ENCODE measurements at regions not wholly inside any gene's neighbourhood (a gene's known extent, or its start where the extent isn't known, plus 50 kb on each side); places are given as distances from the start of the nearest gene placed in this dataset.

DNA sequence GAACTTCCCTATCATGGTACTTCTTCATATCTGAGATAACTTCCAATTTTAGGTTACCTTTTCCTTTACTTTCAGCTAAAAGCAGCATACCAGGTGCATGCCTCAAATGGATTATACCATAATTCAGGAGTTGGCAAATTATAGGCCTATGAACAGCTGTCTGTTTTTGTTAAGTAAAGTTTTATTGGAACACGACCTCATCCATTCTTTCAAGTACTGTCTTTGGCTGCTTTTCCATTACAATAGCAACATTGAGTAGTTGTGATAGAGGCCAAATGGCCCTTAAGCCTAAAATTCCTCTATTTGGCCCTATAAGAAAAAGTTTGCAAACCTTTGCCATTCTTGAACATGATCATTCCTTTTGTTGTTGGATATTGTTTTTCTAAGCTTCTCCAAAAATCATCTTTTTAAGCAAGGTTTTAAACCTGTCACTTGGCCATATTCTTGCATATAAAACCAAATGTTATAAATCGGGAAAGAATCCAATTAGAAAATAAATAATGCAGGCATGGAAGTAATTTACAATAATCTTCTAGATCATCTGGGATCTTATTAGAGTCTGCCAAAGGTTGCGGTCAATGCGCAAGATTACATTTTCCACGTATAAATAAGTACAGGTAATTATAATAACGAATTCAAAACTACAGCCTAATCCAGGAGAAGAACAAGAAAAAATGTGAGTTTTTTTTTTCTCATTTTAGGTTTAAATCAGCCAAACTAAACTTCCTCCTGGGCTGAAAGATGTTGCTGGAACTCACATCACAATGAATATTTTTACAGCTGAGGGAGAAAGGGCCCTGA, 226.5 kb upstream of the ANKRD55 start:
- DNase-seq (ENCODE audit: low read depth in 2 of 2), result no peak

DNA sequence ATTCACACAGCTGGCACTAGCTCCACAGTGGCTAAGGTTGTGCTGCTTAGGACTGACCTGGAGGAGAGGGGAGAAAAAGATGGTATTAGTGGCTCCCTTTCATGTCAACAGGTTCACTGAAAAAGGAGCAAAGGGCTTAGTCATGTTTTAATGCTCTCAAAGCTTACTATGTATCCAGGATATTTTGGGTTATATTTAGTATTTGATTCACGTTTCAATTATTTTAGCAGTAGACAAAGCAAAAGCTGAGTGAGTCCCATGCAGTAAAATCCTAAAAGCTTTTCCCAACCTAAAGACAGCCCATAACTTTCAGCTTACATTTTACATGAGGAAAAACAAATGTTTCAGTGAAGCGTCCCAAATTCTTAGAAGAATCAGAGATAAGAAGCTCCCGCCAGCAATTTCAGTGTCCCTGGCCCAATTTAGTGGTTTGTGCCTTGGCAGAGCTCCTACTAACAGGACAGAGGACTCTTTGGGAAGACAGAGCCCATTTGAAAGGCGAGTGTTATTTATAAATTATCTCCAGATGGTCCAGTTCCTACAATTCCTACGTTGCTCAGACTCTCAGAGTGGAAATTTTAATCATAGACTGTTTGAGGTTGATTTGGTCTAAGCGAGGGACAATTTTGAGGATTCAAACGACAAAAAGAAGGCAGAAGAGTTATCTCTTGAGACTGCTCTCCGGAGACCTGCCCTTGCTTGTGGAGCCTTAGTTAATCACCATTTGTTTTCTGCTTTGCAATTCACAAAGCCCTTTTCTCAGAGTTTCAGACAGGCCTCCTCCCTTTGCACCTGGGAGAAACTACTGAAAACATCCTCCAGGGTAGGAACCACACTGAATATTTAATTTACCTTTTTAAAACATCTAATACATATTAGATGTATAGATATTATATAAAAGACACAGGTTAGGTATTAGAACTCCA, 225.0 kb upstream of the ANKRD55 start:
- no peak for DNase-seq (ENCODE audit: low read depth in 2 of 2)

DNA sequence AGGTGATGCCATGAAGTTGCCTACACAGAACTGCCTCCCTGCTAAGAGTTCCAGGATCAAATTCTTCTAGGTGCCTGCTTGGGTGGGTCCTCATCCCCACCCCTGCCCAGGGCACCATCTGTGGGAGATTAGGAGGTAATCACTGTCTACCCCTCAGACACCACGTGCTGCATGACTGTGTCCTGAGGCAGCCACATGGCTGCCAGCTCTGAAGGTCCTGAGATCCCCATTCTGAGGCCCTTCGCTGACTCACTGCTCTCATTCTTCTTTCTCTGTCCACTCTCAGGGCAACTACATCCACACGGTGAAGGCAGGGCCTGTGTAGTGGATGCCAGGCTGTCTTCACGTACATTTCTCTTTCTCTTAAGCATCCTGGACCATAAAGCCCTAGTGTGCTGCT, 222.9 kb upstream of the ANKRD55 start:
- DNase-seq (ENCODE audit: low read depth in 2 of 2), result no peak

DNA sequence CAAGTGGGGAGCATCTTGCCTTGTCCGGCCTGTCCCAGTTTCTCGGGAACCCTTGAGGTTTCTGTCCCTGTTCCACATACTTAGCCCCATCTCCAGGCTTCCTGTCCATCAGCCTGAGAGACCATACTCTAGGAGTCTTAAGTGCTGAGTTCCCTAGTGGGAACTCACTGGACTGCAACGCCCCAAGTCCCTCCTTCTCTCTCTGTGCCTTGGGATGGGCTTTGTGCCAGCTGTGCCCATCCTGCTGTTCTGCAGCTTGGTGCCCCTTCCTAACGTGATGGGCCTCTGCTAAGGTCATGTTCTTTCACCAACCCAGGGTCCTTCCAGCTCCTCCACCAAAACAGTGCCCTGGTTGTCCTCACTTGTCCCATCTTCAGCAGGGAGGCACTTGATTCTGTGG, 222.3 kb upstream of the ANKRD55 start:
- DNase-seq (ENCODE audit: low read depth in 2 of 2), result no peak

DNA sequence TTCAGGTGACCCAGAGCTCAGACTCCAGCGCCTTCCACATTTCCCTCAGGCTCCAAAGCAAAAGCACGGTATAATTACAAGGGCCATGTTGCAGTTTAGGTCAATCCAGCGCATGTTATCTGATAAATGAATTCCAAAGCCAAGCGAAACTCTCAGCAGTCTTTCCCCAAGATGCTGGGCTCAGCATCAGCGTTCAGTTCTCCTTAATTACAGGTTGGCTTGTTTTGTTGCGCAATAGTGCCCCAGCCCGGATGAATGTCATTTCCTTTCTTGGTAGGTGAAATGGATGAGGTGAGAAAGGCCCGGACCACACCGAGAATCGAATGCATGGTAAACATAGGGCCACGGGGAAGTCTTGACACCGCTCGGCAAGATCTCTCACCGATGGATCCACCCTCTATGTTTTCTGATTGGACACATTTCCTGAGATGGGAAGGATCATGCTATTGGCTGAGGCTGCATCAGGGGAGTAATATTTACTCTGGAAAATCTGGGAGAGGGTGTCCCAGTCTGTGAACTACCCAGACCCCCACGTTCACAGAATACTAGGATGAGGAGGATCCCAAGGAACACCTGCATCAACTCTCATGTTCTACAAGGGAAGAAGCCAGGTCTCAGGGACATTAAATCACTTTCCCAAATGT, 221.2 kb upstream of the ANKRD55 start:
- DNase-seq (ENCODE audit: low read depth in 2 of 2), result no peak

DNA sequence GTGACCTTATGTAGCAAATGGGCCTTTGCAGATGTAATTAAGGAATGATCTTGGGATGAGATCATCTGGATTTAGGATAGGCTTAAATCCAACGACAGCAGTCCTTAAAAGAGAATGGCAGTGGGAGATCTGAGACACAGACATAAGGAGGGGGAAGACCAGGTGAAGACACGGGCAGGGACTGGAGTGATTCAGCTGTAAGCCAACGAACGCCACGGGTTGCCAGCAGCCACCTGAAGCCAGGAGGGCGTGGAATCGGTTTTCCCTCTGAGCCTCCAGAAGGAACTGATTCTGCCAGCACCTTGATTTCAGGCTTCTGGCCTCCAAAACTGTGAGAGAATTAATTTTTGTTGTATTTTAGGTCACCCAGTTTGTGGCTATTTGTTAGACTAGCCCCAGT, 218.6 kb upstream of the ANKRD55 start:
- no peak for DNase-seq (ENCODE audit: low read depth in 2 of 2)

DNA sequence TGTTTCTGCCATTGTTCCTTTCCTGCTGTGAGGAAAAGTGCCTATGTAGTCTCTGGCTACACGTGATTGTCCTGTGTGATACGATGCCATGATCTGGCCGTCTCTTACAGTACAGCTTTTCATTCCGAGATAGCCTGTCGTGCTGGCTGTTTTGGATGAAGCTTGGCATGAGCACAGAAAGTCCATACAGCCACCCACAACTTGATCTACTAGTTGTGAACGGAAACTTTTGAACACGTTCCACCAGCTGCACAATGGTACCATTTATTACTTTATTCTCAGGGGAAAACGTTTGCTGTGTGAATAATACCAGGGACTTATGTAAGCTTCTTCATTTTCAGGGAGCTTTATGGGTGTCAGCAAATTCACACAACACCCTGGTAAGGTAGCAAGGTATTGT, 217.6 kb upstream of the ANKRD55 start:
- no peak for DNase-seq (ENCODE audit: low read depth in 2 of 2)

DNA sequence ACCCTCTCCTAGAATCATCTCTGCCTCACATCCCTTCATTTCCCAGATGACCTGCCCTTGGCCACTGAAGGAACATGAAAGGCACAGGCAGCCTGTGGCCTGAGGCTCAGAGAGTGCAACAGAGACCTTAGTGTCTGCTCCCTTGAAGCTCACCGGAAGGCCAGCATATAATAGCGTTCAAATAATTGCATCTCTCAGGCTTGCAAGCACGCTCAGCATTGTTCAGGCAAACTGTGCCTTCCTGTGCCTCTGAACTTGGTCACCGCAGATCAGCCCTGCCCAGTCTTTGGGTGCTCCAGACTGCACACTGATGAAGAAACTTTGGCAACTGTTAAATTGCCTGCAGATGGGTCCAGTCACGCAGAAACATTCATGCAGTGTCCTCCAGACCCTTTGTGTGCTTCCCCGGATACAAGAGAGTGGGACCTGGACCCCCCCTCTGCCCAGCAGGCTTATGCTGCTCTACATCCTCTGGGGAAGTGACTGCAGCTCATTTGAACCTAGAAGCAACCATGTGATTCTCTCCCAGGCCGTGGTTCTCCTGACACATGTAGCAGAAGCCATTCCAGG, 216.0 kb upstream of the ANKRD55 start:
- no peak for DNase-seq (ENCODE audit: low read depth in 2 of 2)

DNA sequence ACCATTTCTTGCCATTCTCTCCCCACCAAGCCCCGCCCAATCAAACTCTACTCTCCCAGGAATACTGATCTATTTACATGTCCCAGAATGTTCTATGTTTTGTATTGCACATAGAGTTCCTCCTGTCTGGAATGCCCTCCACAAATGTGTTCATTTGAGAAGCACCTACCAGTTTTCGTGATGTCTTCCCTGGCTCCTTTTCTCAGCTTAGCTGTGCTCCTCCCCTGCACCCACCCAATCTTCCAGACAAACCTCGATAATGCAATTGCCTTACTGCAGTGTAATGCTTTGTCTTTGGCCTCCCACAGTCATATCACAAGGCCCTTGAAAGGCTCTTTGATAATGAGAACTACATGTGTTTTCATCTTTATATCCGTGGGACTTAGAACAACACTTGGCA, 214.5 kb upstream of the ANKRD55 start:
- no peak for DNase-seq (ENCODE audit: low read depth in 2 of 2)

DNA sequence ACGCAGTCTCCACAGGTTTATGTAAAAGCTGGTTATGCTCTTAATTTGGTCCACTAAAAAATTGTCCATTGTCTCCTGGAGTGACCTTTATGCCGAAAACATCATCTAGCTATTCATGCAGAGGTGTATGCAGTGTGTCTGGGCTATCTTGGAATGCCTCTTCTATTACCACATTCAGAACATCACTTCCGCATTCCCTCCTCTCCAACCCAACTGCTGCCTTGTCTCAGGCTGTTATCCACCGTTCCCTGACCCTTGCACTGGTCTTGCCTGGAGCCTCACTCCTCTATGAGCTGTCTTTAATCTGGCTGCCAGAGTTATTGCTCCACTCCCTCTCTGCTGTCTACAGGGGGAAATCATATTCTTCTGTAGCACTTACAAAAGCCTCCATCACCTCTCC, 214.1 kb upstream of the ANKRD55 start:
- no peak for DNase-seq (ENCODE audit: low read depth in 2 of 2)

DNA sequence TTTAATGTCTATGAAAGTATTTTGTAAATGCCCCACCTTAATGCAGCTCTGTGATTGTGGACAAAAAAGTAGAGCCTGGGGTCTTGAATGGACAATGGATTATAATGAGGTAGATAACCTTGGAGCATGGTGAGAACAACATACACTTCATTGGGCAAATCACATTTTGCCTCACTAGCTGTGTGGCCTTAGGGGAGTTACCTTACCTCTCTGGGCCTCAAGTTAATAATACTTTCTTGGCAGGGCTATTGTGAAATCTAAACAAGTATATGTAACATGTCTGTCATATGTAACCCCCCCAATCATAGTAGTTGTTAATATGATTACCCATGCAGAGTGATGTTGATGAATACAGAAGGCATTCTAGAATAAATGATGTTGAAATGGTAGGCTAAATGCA, 213.6 kb upstream of the ANKRD55 start:
- DNase-seq (ENCODE audit: low read depth in 2 of 2), result no peak

DNA sequence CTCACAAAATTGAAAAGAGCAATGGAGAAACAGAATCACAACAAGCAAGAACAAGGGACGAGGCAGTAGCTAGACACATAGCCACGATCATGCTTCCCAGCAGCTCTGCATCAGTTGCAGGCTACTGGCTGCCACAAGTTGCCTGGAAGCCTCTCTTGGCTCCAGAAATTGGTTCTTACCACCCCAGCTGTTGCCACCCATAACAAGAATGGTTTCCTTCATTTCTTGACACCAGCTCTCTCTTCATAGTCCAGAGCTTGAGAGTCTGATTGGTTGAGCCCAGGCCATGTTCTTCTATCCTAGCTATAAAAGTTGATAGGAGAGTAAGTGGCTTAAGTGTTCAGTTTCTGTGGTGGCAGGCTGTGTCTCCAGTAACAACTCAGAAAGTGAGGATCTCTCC, 210.7 kb upstream of the ANKRD55 start:
- DNase-seq (ENCODE audit: low read depth in 2 of 2), result no peak

DNA sequence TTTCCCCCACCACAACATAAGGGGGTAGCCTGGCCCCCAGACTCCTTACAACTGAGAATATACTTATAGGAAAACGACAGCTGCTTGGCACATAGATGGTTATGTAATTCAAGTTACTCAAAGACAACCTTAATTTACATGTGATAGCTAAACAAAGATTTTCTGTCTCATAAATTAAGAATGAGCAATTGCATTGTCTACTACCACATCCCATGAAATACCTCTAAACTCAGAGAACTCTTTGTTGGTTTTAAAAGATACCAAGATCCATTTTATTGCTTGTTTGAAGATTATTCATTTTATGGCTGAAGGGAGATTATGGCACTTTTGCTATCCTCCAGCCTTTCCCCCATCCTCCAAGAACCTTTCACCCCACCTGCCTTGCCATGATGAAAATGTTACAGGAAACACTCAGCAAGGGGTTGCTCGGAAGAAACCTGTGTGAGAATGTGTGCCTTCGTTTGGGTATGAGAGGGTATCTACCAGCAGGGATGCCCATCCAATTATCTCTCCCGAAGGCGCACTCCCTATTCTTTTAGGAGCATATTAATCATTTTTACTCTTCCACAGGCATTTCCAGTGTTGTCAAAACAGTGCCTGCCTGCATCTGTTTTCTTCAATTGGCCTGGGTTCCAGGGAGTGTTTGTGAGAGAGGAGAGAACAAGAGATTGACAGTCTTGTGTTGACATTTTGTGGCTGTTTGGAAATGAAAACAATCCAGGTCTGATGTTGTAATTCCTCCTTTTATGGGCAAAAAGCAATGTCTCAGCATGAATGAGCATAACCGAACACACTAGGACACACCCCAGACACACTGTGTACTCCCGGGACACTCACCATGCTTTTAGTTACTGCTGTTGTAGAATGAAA, 208.0 kb upstream of the ANKRD55 start:
- DNase-seq (ENCODE audit: low read depth in 2 of 2), result no peak

DNA sequence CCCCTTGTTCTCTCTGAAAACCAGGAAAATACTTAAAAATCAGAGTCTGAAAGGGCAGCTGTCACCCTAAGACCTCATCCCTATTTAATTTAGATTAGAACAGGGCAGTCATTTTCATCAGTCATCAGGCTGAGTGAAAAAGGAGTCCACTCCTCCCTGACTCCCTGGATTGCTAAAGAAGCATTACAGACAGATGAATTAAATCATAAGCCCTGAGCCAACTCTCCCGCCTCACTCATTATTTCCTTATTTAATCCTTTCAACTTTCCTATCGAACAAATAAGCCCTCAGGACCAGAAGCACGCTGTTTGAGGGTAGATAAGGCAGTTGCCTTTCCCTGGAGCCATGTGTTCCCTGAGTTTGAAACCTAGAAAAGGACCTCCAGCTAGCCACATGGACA, 201.9 kb upstream of the ANKRD55 start:
- DNase-seq (ENCODE audit: low read depth in 2 of 2), result no peak

DNA sequence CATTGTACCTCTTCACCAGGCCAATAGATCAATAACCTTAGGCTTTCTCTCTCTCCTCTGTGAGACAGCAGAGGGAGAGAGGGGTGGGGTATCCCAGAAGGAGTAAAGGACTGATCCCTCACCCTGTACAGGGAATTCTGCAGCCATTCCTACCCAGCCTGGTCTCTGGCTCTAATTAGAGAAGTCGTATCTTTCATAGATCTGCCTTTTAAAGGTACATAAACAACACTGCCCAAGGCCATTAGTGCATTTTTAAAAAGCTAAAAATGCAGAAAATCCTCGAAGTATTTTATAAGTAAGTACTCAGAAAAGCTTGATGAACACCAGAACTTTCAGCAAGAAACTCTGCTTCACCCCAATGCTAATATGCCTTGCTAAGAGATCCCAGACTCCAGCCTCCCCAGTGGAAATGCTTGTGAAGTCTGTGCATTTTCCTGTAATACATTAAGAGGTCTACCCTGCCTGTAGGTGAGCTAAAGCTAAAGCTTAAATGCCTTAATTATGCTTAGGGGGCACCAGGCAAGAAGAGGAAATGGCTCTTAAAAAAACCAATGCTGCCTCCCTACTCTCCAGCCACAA, 200.0 kb upstream of the ANKRD55 start:
- no peak for DNase-seq (ENCODE audit: low read depth in 2 of 2)

DNA sequence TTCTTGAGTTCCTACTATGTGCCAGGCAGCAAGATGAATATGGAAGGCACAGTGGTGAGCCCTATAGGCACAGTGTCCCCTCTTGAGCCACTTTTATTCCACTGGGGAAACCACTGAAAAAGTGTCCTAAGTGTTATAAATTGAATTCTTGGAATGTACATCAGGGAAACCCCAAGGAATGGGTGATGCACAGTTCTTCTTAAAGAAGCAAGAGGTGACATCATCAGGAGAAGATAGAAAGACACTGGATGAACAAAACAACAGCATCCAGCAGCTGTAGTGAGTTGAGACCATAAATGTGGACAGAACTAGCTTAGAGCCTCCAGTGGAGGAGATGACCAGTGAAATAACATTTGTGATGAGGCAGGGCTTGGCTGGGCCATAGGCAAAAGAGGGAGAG, 199.2 kb upstream of the ANKRD55 start:
- no peak for DNase-seq (ENCODE audit: low read depth in 2 of 2)

DNA sequence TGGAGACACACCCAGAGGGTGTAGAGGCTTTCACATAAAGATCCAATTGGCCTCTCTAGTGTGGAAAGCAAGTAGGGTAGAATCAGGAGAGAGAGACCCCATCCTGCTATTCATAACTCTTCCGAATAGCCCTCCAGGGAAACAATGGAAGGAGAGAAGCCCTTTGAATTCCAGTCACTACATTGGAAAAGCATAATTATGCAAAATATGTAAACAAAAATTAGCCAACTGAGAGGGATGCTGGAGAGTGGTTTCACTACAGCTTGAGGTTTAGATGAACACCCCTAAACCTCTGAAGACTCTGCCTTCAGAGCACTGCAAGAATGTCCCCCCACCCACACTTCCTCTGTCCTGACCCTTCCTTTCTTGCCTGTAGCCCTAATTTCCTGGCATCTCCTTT, 197.3 kb upstream of the ANKRD55 start:
- DNase-seq (ENCODE audit: low read depth in 2 of 2), result no peak

DNA sequence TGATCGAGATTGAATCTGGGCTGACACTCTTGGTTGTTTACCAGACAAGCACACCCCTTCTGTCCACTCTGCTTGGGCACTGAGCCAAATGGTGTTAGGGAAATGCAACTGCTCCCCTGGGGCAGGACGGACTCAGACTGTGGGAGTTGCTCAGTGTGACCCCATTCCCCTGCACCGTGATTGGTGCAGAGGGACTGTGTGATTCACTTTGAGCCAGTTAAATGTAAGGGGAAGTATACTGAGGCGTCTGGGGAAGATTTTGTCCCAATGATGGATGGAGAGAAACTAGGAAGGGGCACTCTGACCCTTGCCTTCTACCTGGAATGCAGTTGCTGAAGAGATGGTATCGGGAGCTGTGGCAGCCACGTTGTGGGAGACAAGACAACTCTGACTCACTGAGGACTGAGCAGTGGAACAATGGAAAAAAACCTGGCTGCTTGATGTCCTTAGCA, 196.0 kb upstream of the ANKRD55 start:
- no peak for DNase-seq (ENCODE audit: low read depth in 2 of 2)

DNA sequence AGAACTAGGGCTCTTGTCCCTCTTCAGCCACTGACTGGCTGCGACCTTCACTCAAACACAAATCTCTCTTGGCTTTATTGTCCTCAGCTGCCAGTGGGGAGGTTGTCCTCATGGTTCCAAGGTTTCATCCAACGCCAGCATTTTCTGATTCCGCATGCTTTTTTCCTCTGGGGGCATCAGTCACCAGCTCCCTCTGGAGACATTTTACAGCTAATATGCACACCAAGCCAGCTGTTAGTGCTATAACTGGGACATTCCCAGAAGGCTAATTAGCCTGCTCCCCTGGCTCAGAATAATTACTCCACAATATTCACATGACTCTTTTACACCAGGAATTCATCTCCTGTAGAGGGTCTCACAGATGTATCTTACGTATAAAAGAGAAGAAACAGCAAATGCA, 193.6 kb upstream of the ANKRD55 start:
- DNase-seq (ENCODE audit: low read depth in 2 of 2), result no peak

DNA sequence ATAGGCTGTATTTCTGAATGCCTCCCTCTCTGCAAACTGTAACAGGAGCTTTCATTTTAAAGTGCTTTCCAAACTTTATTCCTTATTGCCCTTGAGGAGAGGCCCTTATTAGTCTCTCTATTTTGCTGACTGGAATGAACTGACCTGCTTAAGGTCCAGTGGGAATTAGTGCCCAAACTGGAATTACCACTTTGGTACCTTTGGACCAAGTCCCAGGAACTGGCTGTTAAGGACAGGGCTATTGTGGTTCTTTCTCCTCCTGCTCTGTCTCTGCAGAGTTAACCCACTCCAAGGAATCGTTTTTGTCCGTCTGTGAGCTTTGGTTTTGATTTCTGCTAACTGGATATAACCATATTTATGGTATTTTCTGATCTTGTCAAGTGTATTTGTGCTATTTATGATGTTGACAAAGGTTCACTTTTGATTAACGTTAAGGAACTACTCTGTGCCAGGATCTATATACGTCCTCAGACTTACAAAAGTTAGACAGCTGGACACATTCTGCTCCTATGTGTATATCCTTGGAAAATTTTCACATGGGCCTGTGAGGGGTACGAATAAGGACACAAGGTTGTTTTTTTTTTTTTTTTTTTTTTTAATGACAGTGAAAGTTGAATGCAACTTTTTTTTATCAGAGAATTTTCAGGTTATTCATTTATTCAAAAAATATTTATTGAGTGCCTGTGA, 189.1 kb upstream of the ANKRD55 start:
- DNase-seq (ENCODE audit: low read depth in 2 of 2), result no peak
